Endothelial cell of umbilical vein (primary cell): ENCODE measurements at regions not wholly inside any gene's neighbourhood (a gene's known extent, or its start where the extent isn't known, plus 50 kb on each side); places are given as distances from the start of the nearest gene placed in this dataset.

Experiments
- CTCF ChIP-seq, 2 donors: IDR thresholded peaks; 1 replicate in 1 of 2; 2 replicates in 1 of 2; pipeline ENCODE4 v1.5.1; 2011; ENCODE audit warnings: low read length in 2 of 2, mild to moderate bottlenecking in 2 of 2, moderate library complexity in 2 of 2, control low read depth in 1 of 2, inconsistent platforms in 1 of 2, low read depth in 1 of 2; ENCODE audit not compliant: insufficient read depth in 1 of 2; ENCODE audit errors: extremely low read depth in 1 of 2
- FOS ChIP-seq: IDR thresholded peaks from 2 replicates; pipeline ENCODE4 v1.6.1; 2011; ENCODE audit warnings: mild to moderate bottlenecking, low read length, moderate library complexity, borderline replicate concordance; ENCODE audit not compliant: insufficient read depth
- POLR2A ChIP-seq: IDR thresholded peaks from 2 replicates; pipeline ENCODE4 v1.6.1; 2012; ENCODE audit warnings: low read depth, mild to moderate bottlenecking, control low read depth, low read length
- TF ChIP-seq, protein P1 (sequence below): IDR thresholded peaks from 2 replicates; pipeline ENCODE4 v1.6.1; 2011; ENCODE audit not compliant: insufficient read depth, insufficient read length

DNA sequence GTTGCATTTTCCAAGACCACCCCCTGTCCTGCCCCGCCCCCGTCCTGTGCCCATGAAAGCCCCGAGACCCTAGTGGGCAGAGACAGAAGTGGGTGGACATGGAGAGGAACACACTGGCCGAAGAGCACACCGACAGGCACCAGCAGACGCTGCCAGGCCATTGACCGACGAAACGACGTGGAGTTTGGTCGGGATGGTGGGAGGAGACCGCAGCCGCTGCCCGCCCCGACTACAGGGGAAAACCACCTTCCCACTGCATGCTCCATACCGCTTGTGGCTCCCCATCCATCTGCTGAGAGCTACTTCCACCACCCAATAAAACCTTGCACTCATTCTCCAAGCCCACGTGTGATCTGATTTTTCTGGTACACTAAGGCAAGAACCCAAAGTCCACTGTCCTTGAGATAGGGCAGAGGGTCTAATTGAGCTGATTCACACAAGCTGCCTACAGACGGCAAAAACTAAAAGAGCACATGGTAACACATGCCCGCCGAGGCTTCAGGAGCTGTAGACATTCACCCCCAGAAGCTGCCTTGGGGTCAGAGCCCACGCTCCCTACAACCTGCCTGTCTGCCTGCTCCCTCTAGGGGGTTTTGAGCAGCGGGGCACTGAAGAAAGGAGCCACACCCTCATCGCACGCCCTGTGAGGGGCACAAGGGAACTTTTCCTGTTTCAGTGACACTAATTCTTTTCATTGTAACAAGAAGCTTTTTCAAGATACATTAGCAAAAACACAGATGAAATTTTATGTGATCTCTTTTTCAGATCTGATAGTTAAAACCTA is 81.2 kb upstream of the RAB3GAP2 start:
- TF ChIP-seq CTCF (IDR thresholded peaks at IDR 0.05; ENCODE audit: extremely low read depth in 1 of 2, insufficient read depth in 1 of 2, low read depth in 1 of 2, low read length in 2 of 2) (no peak), POLR2A (no peak), FOS (no peak)
- TF ChIP-seq, protein P1, sequence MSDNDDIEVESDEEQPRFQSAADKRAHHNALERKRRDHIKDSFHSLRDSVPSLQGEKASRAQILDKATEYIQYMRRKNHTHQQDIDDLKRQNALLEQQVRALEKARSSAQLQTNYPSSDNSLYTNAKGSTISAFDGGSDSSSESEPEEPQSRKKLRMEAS = no peak
